ENCODE measurements at regions not wholly inside any gene's neighbourhood (a gene's known extent, or its start where the extent isn't known, plus 50 kb on each side); places are given as distances from the start of the nearest gene placed in this dataset.
"Not testable (repeated sequence)": the region's sequence is repeated elsewhere in the genome, so short reads cannot be mapped to it uniquely, and the experiment has no call there.

DNA sequence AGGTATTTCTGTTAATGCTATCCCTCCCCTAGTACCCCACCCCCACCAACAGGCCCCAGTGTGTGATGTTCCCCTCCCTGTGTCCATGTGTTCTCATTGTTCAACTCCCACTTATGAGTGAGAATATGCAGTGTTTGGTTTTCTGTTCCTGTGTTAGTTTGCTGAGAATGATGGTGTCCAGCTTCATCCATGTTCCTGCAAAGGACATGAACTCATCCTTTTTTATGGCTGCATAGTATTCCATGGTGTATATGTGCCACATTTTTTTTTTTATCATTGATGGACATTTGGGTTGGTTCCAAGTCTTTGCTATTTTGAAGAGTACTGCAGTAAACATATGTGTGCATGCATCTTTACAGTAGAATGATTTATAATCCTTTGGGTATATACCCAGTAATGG is 430.5 kb upstream of the CD180 start:
- not testable (repeated sequence) for H3K36me3 ChIP-seq (ENCODE audit: insufficient read depth); H3K4me3 ChIP-seq (ENCODE audit: low read depth, low read length); H3K27ac ChIP-seq (ENCODE audit: low read depth); H3K4me1 ChIP-seq (ENCODE audit: insufficient read depth); DNase-seq (ENCODE audit: extremely low spot score)

- 76% methylated on average over 1 of the region's 1 CpG for WGBS
- no peak overlapping the region for H3K4me3 ChIP-seq (ENCODE audit: low read depth, low read length)
- no peaks in the 10 kb centered on the region for H3K4me1 ChIP-seq (ENCODE audit: insufficient read depth)
- H3K27ac ChIP-seq (ENCODE audit: low read depth): no peak overlapping the region
- H3K36me3 ChIP-seq (ENCODE audit: insufficient read depth): no peaks in the 10 kb centered on the region
- no peak for DNase-seq (ENCODE audit: extremely low spot score)
Observed at GRCh38 chr5:67623078-67623477, 426.5 kb upstream of the CD180 start.

DNA sequence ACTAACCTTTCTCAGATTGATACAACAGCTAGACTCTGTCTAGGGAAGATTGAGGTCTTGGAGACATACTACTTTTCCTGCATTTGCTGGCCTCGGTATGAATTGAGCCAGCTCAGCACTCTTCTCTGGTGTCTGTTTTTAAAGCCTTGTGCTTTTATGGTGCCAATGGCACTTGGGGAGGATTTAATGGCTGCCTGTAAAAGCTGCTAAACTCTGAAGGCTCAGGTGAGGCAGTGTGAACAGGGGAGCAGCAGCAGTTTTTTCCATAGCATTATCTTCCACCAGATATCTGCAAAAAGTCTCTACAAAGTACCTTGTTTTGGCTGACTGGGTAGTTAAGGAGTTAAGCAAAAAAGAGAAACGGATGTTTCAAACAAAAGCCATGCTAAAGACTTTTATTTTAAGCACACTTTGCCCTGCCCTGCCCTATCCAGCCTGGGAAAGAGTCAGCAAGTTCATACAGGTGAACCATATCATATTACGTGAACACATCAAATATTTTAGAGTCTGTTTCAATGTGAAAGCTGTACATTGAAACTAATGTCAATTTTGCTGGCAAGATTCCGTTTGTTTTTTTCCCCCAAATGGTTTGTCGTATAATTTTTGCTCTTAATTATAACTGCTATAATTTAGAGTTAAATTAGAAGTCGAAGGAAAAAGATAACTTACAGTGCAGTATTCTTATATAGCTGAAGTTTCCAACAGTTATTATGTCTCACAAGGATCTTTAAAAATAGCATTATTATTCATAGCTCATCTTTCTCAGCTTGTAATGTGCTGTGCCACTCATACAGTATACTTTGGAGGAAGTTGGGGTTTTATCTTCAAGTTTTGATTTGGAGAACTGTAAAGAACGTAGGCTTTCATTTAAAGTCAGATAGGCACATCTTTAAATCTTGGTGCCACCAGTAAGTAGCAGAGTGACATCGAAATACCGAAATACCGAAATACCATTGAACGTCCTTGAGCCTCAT is 424.1 kb upstream of the CD180 start:
- H3K4me1 ChIP-seq (ENCODE audit: insufficient read depth): no peaks in the 10 kb centered on the region
- no peak for DNase-seq (ENCODE audit: extremely low spot score)
- no peak overlapping the region for H3K27ac ChIP-seq (ENCODE audit: low read depth)
- no peak overlapping the region for H3K4me3 ChIP-seq (ENCODE audit: low read depth, low read length)
- WGBS: 72% methylated on average over 11 of the region's 11 CpGs
- no peaks in the 10 kb centered on the region for H3K36me3 ChIP-seq (ENCODE audit: insufficient read depth)

- Histone ChIP-seq H3K27ac (ENCODE audit: low read depth) (no peak overlapping the region), H3K36me3 (ENCODE audit: insufficient read depth) (no peaks in the 10 kb centered on the region), H3K4me3 (ENCODE audit: low read depth, low read length) (no peak overlapping the region), H3K4me1 (ENCODE audit: insufficient read depth) (no peaks in the 10 kb centered on the region)
- no peak for DNase-seq (ENCODE audit: extremely low spot score)
- WGBS: 94% methylated on average over 4 of the region's 4 CpGs
Observed at GRCh38 chr5:67619636-67620035, 423.0 kb upstream of the CD180 start.

DNA sequence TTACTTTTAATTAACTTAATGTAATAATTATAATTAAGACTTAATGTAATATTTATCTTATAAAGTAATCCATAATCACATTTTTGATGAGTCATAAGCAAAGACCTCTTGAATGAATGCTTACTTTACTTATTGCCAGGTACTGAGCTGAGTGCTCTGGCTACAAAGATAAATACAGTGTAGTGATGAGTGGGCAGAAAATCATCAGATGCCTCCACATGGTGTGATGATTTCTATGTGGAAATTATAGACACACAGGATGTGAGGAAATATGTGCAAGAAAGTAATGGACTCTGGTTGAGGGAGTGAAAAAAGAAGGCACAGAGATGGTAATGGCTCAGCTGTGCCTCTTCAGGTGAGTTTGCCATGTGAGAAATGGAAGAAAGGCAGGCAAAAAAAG is 422.6 kb upstream of the CD180 start:
- Histone ChIP-seq H3K27ac (ENCODE audit: low read depth) (no peak overlapping the region), H3K36me3 (ENCODE audit: insufficient read depth) (no peaks in the 10 kb centered on the region), H3K4me1 (ENCODE audit: insufficient read depth) (no peaks in the 10 kb centered on the region), H3K4me3 (ENCODE audit: low read depth, low read length) (no peak overlapping the region)
- no peak for DNase-seq (ENCODE audit: extremely low spot score)

- Histone ChIP-seq H3K36me3 (ENCODE audit: insufficient read depth) (no peaks in the 10 kb centered on the region), H3K4me3 (ENCODE audit: low read depth, low read length) (no peak overlapping the region), H3K27ac (ENCODE audit: low read depth) (no peak overlapping the region), H3K4me1 (ENCODE audit: insufficient read depth) (no peaks in the 10 kb centered on the region)
- 91% methylated on average over 3 of the region's 3 CpGs for WGBS
- no peak for DNase-seq (ENCODE audit: extremely low spot score)
Observed at GRCh38 chr5:67617051-67617450, 420.5 kb upstream of the CD180 start.

GRCh38 chr5:67612961-67613360 is 416.4 kb upstream of the CD180 start:
- WGBS: 89% methylated on average over 4 of the region's 4 CpGs
- Histone ChIP-seq H3K27ac (ENCODE audit: low read depth) (no peak overlapping the region), H3K36me3 (ENCODE audit: insufficient read depth) (no peaks in the 10 kb centered on the region), H3K4me3 (ENCODE audit: low read depth, low read length) (no peak overlapping the region), H3K4me1 (ENCODE audit: insufficient read depth) (no peaks in the 10 kb centered on the region)
- no peak for DNase-seq (ENCODE audit: extremely low spot score)

- 85% methylated on average over 6 of the region's 6 CpGs for WGBS
- H3K4me1 ChIP-seq (ENCODE audit: insufficient read depth): no peaks in the 10 kb centered on the region
- no peak overlapping the region for H3K4me3 ChIP-seq (ENCODE audit: low read depth, low read length)
- DNase-seq (ENCODE audit: extremely low spot score): no peak
- no peaks in the 10 kb centered on the region for H3K36me3 ChIP-seq (ENCODE audit: insufficient read depth)
- no peak overlapping the region for H3K27ac ChIP-seq (ENCODE audit: low read depth)
Observed at GRCh38 chr5:67610186-67610912, 413.8 kb upstream of the CD180 start.

DNA sequence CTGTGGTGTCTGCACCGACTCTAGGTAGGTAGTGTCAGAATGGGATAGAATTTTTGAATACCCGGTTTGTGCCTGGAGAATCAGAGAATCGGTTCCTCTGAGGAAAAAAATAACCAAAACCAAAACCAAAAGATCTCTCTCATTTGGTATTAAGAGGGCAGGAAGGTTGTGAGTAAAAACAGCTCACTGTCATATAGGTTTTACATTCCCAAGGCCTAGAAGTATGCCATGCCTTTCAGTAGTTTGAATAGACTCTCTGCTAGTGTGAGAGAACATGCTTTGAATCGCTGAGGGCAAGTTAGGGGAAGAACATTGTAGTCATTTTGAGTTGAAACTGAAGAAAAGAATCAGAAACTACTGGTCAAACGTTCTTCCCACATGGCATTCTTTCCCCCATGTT is 411.4 kb upstream of the CD180 start:
- 94% methylated on average over 5 of the region's 5 CpGs for WGBS
- no peak for DNase-seq (ENCODE audit: extremely low spot score)

GRCh38 chr5:67606586-67606947 is 410.0 kb upstream of the CD180 start:
- WGBS: 94% methylated on average over 2 of the region's 2 CpGs
- no peak for DNase-seq (ENCODE audit: extremely low spot score)
- Histone ChIP-seq H3K27ac (ENCODE audit: low read depth) (no peak overlapping the region), H3K36me3 (ENCODE audit: insufficient read depth) (no peaks in the 10 kb centered on the region), H3K4me3 (ENCODE audit: low read depth, low read length) (no peak overlapping the region), H3K4me1 (ENCODE audit: insufficient read depth) (no peaks in the 10 kb centered on the region)

More for the DNA sequence above, 411.4 kb upstream of the CD180 start:
- Histone ChIP-seq H3K27ac (ENCODE audit: low read depth) (no peak overlapping the region), H3K4me1 (ENCODE audit: insufficient read depth) (no peaks in the 10 kb centered on the region), H3K4me3 (ENCODE audit: low read depth, low read length) (no peak overlapping the region), H3K36me3 (ENCODE audit: insufficient read depth) (no peaks in the 10 kb centered on the region)

DNA sequence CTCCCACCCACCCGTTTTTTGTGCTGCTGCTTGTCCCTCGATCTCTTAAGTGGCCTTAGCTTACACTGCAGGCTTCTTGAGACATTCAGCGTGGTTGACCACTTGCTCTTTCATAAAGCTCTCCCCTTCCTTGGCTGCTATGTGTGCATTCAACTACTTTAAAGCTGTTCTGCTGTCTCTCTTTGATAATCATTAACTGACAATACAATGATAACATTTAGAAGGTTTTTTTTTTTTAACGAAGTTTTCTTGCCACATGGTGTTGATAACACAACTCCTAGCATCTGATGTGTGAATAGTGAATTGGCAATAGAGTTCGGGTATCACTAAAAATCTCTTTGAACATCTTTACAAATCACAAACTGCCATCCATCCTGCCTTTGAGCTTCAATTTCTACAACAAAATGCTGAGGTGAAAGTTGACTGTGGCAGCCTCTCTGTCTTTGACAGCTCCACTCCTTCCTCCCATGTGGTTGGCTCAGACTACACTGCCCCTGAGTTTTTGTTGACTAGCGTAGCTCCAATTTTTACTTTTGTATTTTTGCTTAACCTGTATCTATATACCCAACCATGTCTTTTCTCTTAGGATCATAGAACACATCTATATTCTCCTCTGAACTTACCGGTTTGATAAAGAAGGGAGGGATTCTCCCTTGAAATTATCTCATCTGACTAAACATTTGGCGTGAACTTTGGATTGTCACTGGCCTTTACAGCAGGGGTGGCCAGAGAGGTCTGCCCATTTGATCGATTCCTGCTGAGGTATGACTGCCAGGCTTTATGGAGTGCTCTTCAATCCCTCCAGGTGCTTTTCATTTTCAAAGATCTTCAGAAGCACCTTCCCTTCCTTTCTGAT is 409.4 kb upstream of the CD180 start:
- Histone ChIP-seq H3K4me1 (ENCODE audit: insufficient read depth) (no peaks in the 10 kb centered on the region), H3K27ac (ENCODE audit: low read depth) (no peak overlapping the region), H3K36me3 (ENCODE audit: insufficient read depth) (no peaks in the 10 kb centered on the region), H3K4me3 (ENCODE audit: low read depth, low read length) (no peak overlapping the region)
- no peak for DNase-seq (ENCODE audit: extremely low spot score)
- 79% methylated on average over 9 of the region's 9 CpGs for WGBS

GRCh38 chr5:67591491-67591890 is 394.9 kb upstream of the CD180 start:
- Histone ChIP-seq H3K4me1 (ENCODE audit: insufficient read depth) (no peaks in the 10 kb centered on the region), H3K36me3 (ENCODE audit: insufficient read depth) (no peaks in the 10 kb centered on the region), H3K4me3 (ENCODE audit: low read depth, low read length) (no peak overlapping the region), H3K27ac (ENCODE audit: low read depth) (no peak overlapping the region)
- DNase-seq (ENCODE audit: extremely low spot score): no peak
- WGBS: 96% methylated on average over 3 of the region's 3 CpGs

DNA sequence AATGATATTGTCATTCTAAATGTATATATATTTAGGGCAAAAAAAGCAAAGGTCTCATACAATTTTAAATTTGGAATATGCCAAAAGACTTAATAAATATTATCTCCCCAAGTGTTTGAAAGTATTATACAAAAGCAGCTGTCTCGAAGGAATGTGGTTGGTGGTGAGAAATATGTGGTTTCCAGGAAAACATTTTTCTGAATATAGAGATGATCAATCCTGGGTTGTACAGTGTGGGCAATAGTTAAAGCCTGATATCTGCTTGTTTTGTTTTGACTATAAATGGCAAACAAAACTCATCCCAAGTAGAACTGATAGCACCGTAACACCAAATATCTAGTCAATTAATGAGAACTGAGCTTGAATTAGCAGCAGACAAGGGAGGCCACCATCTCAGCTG is 391.8 kb upstream of the CD180 start:
- 65% methylated on average over 2 of the region's 2 CpGs for WGBS
- Histone ChIP-seq H3K27ac (ENCODE audit: low read depth) (no peak overlapping the region), H3K4me3 (ENCODE audit: low read depth, low read length) (no peak overlapping the region), H3K36me3 (ENCODE audit: insufficient read depth) (no peaks in the 10 kb centered on the region), H3K4me1 (ENCODE audit: insufficient read depth) (no peaks in the 10 kb centered on the region)
- DNase-seq (ENCODE audit: extremely low spot score): no peak

Measured in urinary bladder (tissue), 3 donors.